ENCODE measurements at regions not wholly inside any gene's neighbourhood (a gene's known extent, or its start where the extent isn't known, plus 50 kb on each side); places are given as distances from the start of the nearest gene placed in this dataset.
"Not testable (repeated sequence)": the region's sequence is repeated elsewhere in the genome, so short reads cannot be mapped to it uniquely, and the experiment has no call there.

DNA sequence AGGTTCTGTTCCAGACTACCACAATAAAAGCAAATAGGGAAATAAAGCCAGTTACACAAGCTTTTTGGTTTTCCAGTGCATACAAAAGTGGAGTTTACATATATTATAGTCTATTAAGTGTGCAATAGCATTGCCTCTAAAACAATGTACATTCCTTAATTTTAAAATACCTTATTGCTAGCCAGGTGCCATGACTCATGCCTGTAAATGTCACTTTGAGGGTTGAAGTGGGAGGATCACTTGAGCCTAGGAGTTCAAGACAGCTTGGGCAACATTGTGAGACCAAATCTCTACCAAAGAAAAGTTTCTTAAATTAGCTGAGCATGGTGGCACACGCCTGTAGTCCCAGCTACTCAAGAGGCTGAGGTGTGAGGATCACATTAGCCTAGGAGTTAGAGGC lies 52.9 kb upstream of the IMP4 start:
- Mint-ChIP-seq H3K4me3 (no peak overlapping the region), H3K4me1 (no peaks in the 10 kb centered on the region), H3K27me3 (peaks cover 42% of the 10 kb centered on the region), H3K9me3 (ENCODE audit: low read depth) (no peaks in the 10 kb centered on the region), H3K36me3 (no peaks in the 10 kb centered on the region), H3K27ac (no peak overlapping the region)
- DNase-seq, result no peak
- ATAC-seq, result no peak
- CTCF ChIA-PET, result no interaction called here

DNA sequence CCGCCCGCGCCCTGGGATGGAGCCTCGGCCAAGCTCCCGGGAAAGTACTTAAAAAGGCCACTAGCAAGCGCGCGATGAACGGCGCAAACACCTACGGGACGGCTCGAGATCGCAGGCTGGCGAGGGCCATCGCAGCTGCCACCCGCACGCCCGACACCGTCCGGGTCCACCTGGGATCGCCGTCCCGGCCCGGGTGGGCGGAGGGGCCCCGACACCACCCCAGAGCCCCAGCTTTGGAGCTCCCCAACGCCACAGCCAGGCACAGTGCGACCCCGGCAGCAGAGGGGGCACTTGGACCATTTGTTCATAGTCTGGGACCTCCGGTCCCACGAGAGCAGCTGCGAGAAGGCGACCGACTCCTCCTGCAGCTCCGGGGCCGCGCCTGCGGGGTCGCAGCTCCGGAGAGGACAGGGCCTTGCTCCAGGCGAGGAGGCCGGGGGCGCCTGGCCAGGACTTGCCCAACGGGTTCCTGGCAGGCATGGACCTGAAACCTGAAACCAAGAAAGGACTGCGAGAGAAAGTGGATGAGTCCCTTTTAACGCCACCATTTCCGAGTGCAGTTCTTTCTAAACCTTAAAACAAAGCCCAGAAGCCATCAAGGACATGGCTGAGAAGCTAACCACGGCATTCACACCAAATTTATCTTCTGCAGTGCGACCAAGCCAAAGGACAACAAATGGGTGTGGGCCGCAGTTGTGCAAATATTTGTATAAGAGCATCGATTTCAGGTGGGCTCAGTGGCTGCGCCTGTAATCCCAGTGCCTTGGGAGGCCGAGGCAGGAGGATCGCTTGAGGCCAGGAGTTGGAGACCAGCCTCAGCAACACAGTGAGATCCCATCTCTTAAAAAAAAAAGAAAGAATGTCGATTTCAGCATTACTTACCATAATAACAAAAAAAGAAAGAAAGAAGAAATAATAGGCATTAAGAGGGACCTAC lies 54.0 kb upstream of the IMP4 start:
- no peak for ATAC-seq
- no peaks in the 10 kb centered on the region for H3K4me1 Mint-ChIP-seq
- no peaks in the 10 kb centered on the region for H3K36me3 Mint-ChIP-seq
- peaks cover 31% of the 10 kb centered on the region for H3K27me3 Mint-ChIP-seq
- no peak for DNase-seq
- no peak overlapping the region for H3K4me3 Mint-ChIP-seq
- no peaks in the 10 kb centered on the region for H3K9me3 Mint-ChIP-seq (ENCODE audit: low read depth)
- H3K27ac Mint-ChIP-seq, result no peak overlapping the region
- CTCF ChIA-PET, result interaction anchor here (1.1 kb wide), 1 partner anchor 41 kb away, joined by 3 read pairs; no protein-coding TSS in a partner anchor

DNA sequence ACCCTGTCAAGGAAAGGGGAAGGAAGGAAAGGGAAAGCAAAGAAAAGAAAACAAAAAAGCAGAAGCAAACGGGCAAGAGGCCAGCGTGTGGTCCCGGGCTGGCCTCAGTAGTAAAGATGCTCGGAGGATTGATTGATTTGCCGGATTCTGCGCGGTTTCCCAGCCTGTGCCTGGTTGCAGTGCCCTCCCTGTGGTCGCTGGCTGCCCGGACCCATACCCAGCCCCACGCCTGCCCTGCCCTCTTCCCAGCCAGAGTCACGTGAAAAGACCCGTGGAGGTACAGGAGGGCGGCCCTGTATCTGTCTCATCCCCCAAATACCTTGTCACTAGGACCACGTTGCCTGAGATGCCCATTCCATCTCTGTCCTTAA lies 55.1 kb upstream of the IMP4 start:
- Mint-ChIP-seq H3K36me3 (no peaks in the 10 kb centered on the region), H3K4me3 (no peak overlapping the region), H3K27me3 (peaks cover 23% of the 10 kb centered on the region), H3K27ac (no peak overlapping the region), H3K4me1 (no peaks in the 10 kb centered on the region), H3K9me3 (ENCODE audit: low read depth) (no peaks in the 10 kb centered on the region)
- ATAC-seq (no peak), DNase-seq (no peak)
- CTCF ChIA-PET, result no interaction called here

DNA sequence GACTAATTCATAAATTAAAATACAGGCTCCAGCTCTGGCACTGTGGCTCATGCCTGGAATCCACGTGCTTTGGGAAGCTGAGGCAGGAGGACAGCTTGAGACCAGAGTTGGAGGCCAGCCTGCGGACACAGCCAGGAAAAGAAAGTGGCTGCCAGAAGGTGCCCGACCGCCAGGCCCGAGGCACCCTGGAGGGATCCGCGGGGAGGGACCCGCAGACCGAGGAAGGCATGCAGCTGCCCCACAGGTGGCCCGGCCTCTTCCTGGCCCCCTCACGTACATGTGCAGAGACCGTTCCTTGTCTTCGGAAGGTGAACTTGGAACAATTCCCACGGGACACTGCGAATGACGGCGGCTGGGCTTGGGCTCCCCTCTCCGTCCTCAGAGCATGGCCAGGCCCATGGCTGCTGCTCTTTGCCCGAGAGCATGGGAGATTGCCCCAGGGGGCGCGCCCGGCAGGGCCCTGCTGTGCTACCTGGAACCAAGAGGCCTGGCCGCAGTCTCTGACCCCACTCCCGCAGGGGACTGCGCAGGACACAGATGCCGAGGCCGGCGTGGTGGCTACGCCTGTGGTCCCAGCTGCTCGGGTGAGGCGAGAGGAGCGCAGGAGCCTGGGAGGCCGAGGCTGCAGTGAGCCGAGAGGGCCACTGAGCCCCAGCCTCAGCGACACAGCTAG lies 55.6 kb upstream of the IMP4 start:
- no peak overlapping the region for H3K4me3 Mint-ChIP-seq
- no peak overlapping the region for H3K27ac Mint-ChIP-seq
- H3K27me3 Mint-ChIP-seq, result peaks cover 19% of the 10 kb centered on the region
- no peaks in the 10 kb centered on the region for H3K9me3 Mint-ChIP-seq (ENCODE audit: low read depth)
- no peak for DNase-seq
- CTCF ChIA-PET, result no interaction called here
- H3K4me1 Mint-ChIP-seq, result no peaks in the 10 kb centered on the region
- no peaks in the 10 kb centered on the region for H3K36me3 Mint-ChIP-seq
- ATAC-seq, result no peak

DNA sequence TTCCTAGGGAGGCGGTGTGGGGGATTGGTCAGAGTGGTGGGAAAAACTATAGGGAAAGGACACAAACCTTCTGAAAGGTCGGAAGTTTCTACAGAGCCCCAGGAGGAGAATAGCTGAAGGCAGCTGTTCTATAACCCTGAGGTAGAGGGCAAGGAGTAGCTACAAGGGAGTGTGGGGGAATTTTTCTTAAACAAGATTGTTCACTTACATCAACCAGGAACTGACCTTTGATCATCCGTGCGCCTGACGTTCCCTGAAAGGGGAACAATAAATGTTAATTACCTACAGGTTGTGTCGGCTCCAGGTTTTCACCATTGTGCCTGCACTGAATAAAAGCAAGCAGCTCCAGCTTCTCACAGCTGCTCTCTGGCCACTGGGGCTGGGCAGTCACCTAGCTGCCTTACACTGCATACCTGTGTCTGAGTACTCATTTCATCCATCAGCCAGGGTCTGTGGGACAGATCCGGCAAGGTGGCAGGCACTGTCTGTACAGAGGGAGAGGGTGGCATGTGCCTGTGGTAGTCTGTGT lies 59.3 kb upstream of the IMP4 start:
- H3K4me3 Mint-ChIP-seq; CTCF ChIA-PET; DNase-seq; H3K27me3 Mint-ChIP-seq; H3K27ac Mint-ChIP-seq; H3K4me1 Mint-ChIP-seq; H3K9me3 Mint-ChIP-seq (ENCODE audit: low read depth); H3K36me3 Mint-ChIP-seq; ATAC-seq: not testable (repeated sequence)

DNA sequence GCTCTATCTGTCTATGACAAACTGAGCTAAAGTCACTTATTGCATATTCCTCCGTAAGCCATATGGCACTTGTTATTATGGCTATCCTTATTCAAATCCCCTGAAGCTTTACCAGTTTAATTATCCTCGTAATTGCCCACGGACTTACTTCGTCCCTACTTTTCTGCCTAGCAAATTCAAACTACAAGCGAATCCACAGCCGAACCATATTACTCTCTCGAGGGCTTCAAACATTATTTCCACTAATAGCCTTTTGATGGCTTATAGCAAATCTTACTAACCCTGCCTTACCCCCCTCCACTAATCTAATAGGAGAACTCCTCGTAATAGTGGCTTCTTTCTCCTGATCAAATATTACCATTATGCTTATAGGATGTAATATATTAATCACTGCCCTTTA lies 63.1 kb upstream of the IMP4 start:
- H3K4me3 Mint-ChIP-seq; H3K27ac Mint-ChIP-seq; DNase-seq; H3K4me1 Mint-ChIP-seq; H3K27me3 Mint-ChIP-seq; CTCF ChIA-PET; H3K9me3 Mint-ChIP-seq (ENCODE audit: low read depth); ATAC-seq; H3K36me3 Mint-ChIP-seq: not testable (repeated sequence)

DNA sequence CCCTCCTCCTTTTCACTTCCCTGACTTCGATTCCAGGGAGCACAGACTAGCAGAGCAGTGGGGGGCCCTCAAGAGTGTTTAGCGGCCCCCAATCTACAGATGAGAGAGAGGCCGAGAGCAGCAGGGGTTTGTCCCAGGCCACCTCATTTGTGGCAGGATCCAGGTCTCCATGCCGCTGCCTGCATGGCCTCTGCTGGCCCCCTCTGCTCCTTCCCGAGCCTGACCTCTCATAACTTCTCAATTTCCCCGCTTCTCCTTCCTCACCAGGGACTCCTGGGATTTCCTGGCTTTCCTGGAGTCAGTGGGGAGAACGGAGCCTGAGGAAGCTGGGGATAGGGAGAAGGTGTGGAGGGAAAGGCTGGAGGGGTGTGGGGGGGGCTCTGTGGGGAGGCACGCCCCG lies 70.1 kb upstream of the TUBA3E start:
- CTCF ChIA-PET; ATAC-seq; H3K4me3 Mint-ChIP-seq; H3K27me3 Mint-ChIP-seq; H3K4me1 Mint-ChIP-seq; H3K27ac Mint-ChIP-seq; DNase-seq; H3K9me3 Mint-ChIP-seq (ENCODE audit: low read depth); H3K36me3 Mint-ChIP-seq: not testable (repeated sequence)

DNA sequence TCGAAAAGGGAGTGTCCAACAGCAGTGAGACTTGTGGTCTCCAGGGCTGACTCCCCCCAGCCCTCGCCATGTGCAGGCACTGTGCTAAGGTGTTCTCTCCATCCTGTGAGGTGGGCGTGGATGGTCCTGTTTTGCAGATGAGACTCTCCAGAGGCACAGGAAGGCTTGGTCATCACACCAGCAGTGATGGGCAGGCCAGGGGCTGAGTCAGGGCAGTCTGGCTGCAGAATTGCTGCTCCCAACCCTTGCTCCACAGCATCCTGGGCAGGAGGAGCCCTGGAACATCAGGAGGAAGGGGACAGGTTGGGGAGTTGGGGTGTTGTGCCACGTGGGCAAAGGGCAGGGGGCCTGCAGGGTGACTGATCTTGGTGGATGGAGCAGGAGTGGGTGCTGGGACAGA lies 69.3 kb upstream of the TUBA3E start:
- CTCF ChIA-PET; H3K9me3 Mint-ChIP-seq (ENCODE audit: low read depth): not testable (repeated sequence)

DNA sequence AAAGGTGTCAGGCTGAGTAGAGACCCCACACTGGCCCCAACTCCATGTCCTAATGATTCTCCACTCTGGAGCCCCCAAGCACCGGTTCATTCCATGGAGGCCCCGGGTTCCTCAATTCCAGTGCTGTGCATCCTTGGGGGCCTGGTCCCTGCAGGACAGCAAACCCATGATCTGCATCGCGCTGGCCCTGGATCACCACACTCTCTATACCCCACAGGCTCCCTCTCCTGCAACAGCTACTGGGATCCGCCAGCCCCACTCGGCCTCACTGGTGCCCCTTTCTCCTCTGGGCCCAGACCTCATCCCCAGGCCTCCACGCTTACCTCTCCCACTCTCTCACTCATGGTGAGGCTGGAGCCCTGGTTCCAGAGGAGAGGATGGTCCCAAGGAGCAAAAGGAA lies 68.6 kb upstream of the TUBA3E start:
- CTCF ChIA-PET; H3K36me3 Mint-ChIP-seq; DNase-seq; ATAC-seq; H3K27ac Mint-ChIP-seq; H3K9me3 Mint-ChIP-seq (ENCODE audit: low read depth); H3K4me1 Mint-ChIP-seq; H3K4me3 Mint-ChIP-seq; H3K27me3 Mint-ChIP-seq: not testable (repeated sequence)

More for the DNA sequence above, 69.3 kb upstream of the TUBA3E start:
- not testable (repeated sequence) for H3K36me3 Mint-ChIP-seq, H3K4me1 Mint-ChIP-seq, ATAC-seq, DNase-seq, H3K4me3 Mint-ChIP-seq, H3K27me3 Mint-ChIP-seq, H3K27ac Mint-ChIP-seq

DNA sequence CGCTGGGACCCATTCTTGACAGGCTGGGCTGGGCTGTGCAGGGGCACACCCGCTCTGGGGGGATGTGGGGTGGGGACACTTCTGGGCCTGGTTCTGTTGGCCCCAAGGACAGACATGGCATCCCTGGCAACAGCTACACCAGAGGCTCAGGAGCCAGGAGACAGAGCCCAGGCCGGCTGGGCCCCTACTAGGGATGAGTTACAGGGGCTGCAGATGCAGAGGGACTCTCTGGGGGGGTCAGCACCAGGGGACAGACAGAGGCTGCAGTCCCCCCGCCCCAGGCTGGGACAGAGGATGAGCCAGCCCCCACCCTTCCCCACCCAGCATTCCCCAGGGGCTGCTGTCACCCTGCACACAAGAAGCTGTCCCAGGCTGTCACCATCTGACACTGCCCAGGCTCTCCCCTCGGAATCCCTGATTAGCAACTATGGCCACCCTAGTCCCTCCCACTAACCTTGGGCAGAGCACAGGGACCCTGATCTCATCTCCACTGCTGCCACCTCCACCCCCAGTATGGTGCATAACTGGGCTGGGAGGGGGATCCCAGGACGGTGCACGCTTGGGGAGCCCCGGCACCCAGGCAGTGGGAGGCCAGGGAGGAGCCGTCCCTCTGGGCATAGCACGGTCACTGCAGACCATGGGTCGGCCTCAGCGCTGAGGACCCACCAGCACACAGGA lies 67.5 kb upstream of the TUBA3E start:
- CTCF ChIA-PET; H3K4me1 Mint-ChIP-seq; ATAC-seq; DNase-seq; H3K4me3 Mint-ChIP-seq; H3K9me3 Mint-ChIP-seq (ENCODE audit: low read depth); H3K36me3 Mint-ChIP-seq; H3K27me3 Mint-ChIP-seq; H3K27ac Mint-ChIP-seq: not testable (repeated sequence)

DNA sequence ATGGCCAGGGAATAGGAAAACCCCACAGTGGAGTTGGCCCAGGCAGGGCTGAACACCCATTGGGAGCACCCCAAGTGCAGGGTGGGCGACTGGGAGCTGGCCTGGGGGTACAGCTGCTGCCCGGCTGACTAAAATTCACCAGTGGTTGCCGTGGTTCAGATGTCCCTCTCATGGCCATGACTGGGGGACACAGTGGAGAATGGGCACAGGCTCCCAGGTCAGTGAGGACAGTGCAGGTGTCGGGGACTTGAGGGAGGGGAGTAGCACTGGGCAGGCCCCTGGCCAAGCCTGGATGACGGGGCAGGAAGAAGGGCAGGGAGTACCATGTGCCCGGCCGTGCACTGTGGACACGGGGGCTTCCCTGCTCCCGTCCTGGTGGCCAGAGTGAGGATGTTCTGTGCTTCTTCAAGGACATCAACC lies 66.7 kb upstream of the TUBA3E start:
- CTCF ChIA-PET, result not testable (repeated sequence)

DNA sequence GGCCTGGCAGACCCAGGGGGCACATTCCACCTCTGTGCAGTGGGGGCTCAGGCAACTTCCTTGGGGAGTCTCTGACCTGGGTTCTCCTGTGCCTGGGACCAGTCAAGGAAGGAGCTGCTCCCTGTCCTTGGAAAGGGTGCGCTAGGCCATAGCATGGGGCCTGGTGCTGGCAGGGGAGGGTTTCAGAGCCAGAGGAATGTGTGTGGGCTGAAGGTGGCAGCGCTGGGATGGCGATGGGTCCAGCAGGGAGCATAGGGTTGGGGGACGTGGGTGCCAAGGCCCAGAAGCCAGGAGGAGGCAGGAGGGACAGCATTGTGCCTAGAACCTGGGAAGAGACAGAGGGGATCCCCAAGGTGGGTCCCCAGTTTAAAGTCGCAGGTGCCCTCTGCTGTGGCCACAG lies 66.3 kb upstream of the TUBA3E start:
- no peak for ATAC-seq
- Mint-ChIP-seq H3K4me3 (no peak overlapping the region), H3K27me3 (peaks cover 10% of the 10 kb centered on the region), H3K9me3 (ENCODE audit: low read depth) (no peaks in the 10 kb centered on the region), H3K27ac (no peak overlapping the region), H3K4me1 (no peaks in the 10 kb centered on the region), H3K36me3 (no peaks in the 10 kb centered on the region)
- CTCF ChIA-PET, result no interaction called here
- DNase-seq, result no peak

More for the DNA sequence above, 66.7 kb upstream of the TUBA3E start:
- H3K4me3 Mint-ChIP-seq; H3K27ac Mint-ChIP-seq; H3K4me1 Mint-ChIP-seq; H3K27me3 Mint-ChIP-seq; H3K9me3 Mint-ChIP-seq (ENCODE audit: low read depth); ATAC-seq; DNase-seq; H3K36me3 Mint-ChIP-seq: not testable (repeated sequence)

DNA sequence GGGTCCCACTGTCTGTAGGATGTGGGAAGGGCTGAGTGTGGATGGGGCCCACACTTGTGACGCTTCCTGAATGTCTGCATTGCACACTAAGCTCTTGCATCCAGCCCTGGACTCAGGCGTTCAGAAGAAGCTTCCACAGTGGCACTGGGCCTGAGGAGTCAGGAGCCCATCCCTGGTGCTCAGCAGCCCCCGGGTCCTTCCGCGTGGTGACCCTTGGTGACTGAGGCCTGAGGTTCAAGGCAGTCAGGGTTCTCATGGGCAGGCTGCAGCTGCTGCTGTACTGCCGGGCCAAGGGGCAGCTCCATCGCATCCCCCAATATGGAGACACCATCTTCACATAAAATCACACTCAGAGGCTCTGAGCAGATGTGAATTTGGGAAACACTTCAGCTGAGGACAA lies 65.8 kb upstream of the TUBA3E start:
- peaks cover 14% of the 10 kb centered on the region for H3K27me3 Mint-ChIP-seq
- H3K27ac Mint-ChIP-seq, result no peak overlapping the region
- ATAC-seq, result no peak
- DNase-seq, result no peak
- CTCF ChIA-PET, result no interaction called here
- H3K4me3 Mint-ChIP-seq, result no peak overlapping the region
- H3K9me3 Mint-ChIP-seq (ENCODE audit: low read depth), result no peaks in the 10 kb centered on the region
- no peaks in the 10 kb centered on the region for H3K36me3 Mint-ChIP-seq
- no peaks in the 10 kb centered on the region for H3K4me1 Mint-ChIP-seq

DNA sequence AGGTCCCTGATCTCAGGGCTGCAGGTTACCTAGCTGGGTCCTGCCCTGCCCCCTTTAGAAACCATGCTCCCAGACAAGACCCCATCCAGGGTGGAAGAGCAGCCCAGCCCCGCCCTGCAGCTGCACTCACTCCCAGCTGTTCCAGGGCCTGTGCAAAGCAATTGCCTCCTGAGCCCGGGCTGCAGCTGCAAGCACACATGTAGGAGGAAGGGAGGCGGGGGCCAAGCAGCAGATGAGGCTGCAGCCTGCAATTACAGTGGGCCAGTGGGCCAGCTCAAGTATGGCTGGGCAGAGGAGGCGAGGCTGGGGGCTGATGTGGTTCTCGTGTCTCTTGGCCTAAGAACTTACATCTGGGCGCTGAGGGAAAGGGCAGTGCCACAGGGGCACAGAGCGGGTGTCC lies 65.4 kb upstream of the TUBA3E start:
- Mint-ChIP-seq H3K36me3 (no peaks in the 10 kb centered on the region), H3K27me3 (peaks cover 19% of the 10 kb centered on the region)

More for the DNA sequence above, 65.4 kb upstream of the TUBA3E start:
- CTCF ChIA-PET, result no interaction called here
- ATAC-seq (no peak), DNase-seq (no peak)
- Mint-ChIP-seq H3K4me3 (no peak overlapping the region), H3K27ac (no peak overlapping the region), H3K4me1 (no peaks in the 10 kb centered on the region), H3K9me3 (ENCODE audit: low read depth) (no peaks in the 10 kb centered on the region)

Measured in activated CD8-positive, alpha-beta memory T cell treated with anti-CD3 and anti-CD28 coated beads, Interleukin-2, amount 10 ng/mL, durations not matched to agents 7 days and 5 days (primary cell).